ENCODE measurements at regions not wholly inside any gene's neighbourhood (a gene's known extent, or its start where the extent isn't known, plus 50 kb on each side); places are given as distances from the start of the nearest gene placed in this dataset.

GRCh38 chr10:78514459-78514858, 480.8 kb downstream of the RPS24 start:
- DNase-seq (ENCODE audit: low read depth in 2 of 2), result no peak

- no peak for DNase-seq (ENCODE audit: low read depth in 2 of 2)
These were observed 481.6 kb downstream of the RPS24 start for GRCh38 chr10:78515038-78515872.

GRCh38 chr10:78515873-78516153, 482.1 kb downstream of the RPS24 start:
- no peak for DNase-seq (ENCODE audit: low read depth in 2 of 2)

- DNase-seq (ENCODE audit: low read depth in 2 of 2), result no peak
These were observed 482.6 kb downstream of the RPS24 start for GRCh38 chr10:78516236-78516635.

GRCh38 chr10:78516756-78517155, 483.1 kb downstream of the RPS24 start:
- no peak for DNase-seq (ENCODE audit: low read depth in 2 of 2)

GRCh38 chr10:78518224-78518623, 484.6 kb downstream of the RPS24 start:
- no peak for DNase-seq (ENCODE audit: low read depth in 2 of 2)

GRCh38 chr10:78520737-78521430, 487.2 kb downstream of the RPS24 start:
- no peak for DNase-seq (ENCODE audit: low read depth in 2 of 2)

GRCh38 chr10:78523453-78523852, 489.8 kb downstream of the RPS24 start:
- DNase-seq (ENCODE audit: low read depth in 2 of 2), result no peak

- DNase-seq (ENCODE audit: low read depth in 2 of 2), result no peak
These were observed 490.7 kb downstream of the RPS24 start for GRCh38 chr10:78524342-78524741.

GRCh38 chr10:78524941-78525340, 491.3 kb downstream of the RPS24 start:
- no peak for DNase-seq (ENCODE audit: low read depth in 2 of 2)

- no peak for DNase-seq (ENCODE audit: low read depth in 2 of 2)
These were observed 492.7 kb downstream of the RPS24 start for GRCh38 chr10:78526347-78526746.

- DNase-seq (ENCODE audit: low read depth in 2 of 2), result no peak
These were observed 493.6 kb downstream of the RPS24 start for GRCh38 chr10:78527296-78527695.

- DNase-seq (ENCODE audit: low read depth in 2 of 2), result no peak
These were observed 495.1 kb downstream of the RPS24 start for GRCh38 chr10:78528749-78529204.

- DNase-seq (ENCODE audit: low read depth in 2 of 2), result no peak
These were observed 495.6 kb downstream of the RPS24 start for GRCh38 chr10:78529262-78529661.

GRCh38 chr10:78531088-78531487, 497.4 kb downstream of the RPS24 start:
- DNase-seq (ENCODE audit: low read depth in 2 of 2), result no peak

- DNase-seq (ENCODE audit: low read depth in 2 of 2), result no peak
These were observed 498.9 kb downstream of the RPS24 start for GRCh38 chr10:78532480-78533042.

GRCh38 chr10:78533098-78533497, 499.4 kb downstream of the RPS24 start:
- no peak for DNase-seq (ENCODE audit: low read depth in 2 of 2)

GRCh38 chr10:78533776-78534175, 500.1 kb downstream of the RPS24 start:
- DNase-seq (ENCODE audit: low read depth in 2 of 2), result no peak

GRCh38 chr10:78535716-78536218, 502.1 kb downstream of the RPS24 start:
- no peak for DNase-seq (ENCODE audit: low read depth in 2 of 2)

- no peak for DNase-seq (ENCODE audit: low read depth in 2 of 2)
These were observed 503.4 kb downstream of the RPS24 start for GRCh38 chr10:78537018-78537417.

- no peak for DNase-seq (ENCODE audit: low read depth in 2 of 2)
These were observed 505.6 kb downstream of the RPS24 start for GRCh38 chr10:78539247-78539766.

GRCh38 chr10:78540355-78541076, 506.9 kb downstream of the RPS24 start:
- no peak for DNase-seq (ENCODE audit: low read depth in 2 of 2)
